GM21447 (cell line): ENCODE measurements at regions not wholly inside any gene's neighbourhood (a gene's known extent, or its start where the extent isn't known, plus 50 kb on each side); places are given as distances from the start of the nearest gene placed in this dataset.
"Not testable (repeated sequence)": the region's sequence is repeated elsewhere in the genome, so short reads cannot be mapped to it uniquely, and the experiment has no call there.

Source experiments
- ATAC-seq: cut with Tn5 transposase; IDR thresholded peaks from one replicate; pipeline ENCODE4 v1.9.1; 2021; ENCODE audit not compliant: unreplicated experiment

GRCh38 chr10:118963933-118964332 is 65.6 kb upstream of the NANOS1 start:
- ATAC-seq = no peak

- not testable (repeated sequence) for ATAC-seq
Observed at GRCh38 chr10:118964476-118964875, 65.0 kb upstream of the NANOS1 start.

- no peak for ATAC-seq
Observed at GRCh38 chr10:118965096-118965495, 64.4 kb upstream of the NANOS1 start.

GRCh38 chr10:118965645-118966044 is 63.9 kb upstream of the NANOS1 start:
- no peak for ATAC-seq

GRCh38 chr10:118966076-118966849 is 63.3 kb upstream of the NANOS1 start:
- ATAC-seq = no peak

- no peak for ATAC-seq
Observed at GRCh38 chr10:118966850-118967125, 62.7 kb upstream of the NANOS1 start.

GRCh38 chr10:118967160-118967559 is 62.4 kb upstream of the NANOS1 start:
- no peak for ATAC-seq

- no peak for ATAC-seq
Observed at GRCh38 chr10:118968060-118968459, 61.5 kb upstream of the NANOS1 start.

- ATAC-seq = no peak
Observed at GRCh38 chr10:118968482-118968881, 61.0 kb upstream of the NANOS1 start.

- ATAC-seq = no peak
Observed at GRCh38 chr10:118969014-118969413, 60.5 kb upstream of the NANOS1 start.

GRCh38 chr10:118970770-118971169 is 58.7 kb upstream of the NANOS1 start:
- no peak for ATAC-seq

GRCh38 chr10:118971187-118971586 is 58.3 kb upstream of the NANOS1 start:
- no peak for ATAC-seq

- ATAC-seq = no peak
Observed at GRCh38 chr10:118971876-118972275, 57.6 kb upstream of the NANOS1 start.

GRCh38 chr10:118973744-118974143 is 55.8 kb upstream of the NANOS1 start:
- ATAC-seq = no peak

GRCh38 chr10:118974951-118975350 is 54.6 kb upstream of the NANOS1 start:
- no peak for ATAC-seq

- ATAC-seq = not testable (repeated sequence)
Observed at GRCh38 chr10:118976219-118976618, 53.3 kb upstream of the NANOS1 start.

GRCh38 chr10:118977022-118977599 is 52.4 kb upstream of the NANOS1 start:
- no peak for ATAC-seq

- no peak for ATAC-seq
Observed at GRCh38 chr10:118977835-118978234, 51.7 kb upstream of the NANOS1 start.

- no peak for ATAC-seq
Observed at GRCh38 chr10:118978316-118978997, 51.1 kb upstream of the NANOS1 start.

- no peak for ATAC-seq
Observed at GRCh38 chr10:118978998-118979350, 50.5 kb upstream of the NANOS1 start.

- ATAC-seq = no peak
Observed at GRCh38 chr10:118979661-118980060, 49.9 kb upstream of the NANOS1 start.
